GM21423 (cell line): ENCODE measurements at regions not wholly inside any gene's neighbourhood (a gene's known extent, or its start where the extent isn't known, plus 50 kb on each side); places are given as distances from the start of the nearest gene placed in this dataset.

Experiments
- ATAC-seq: cut with Tn5 transposase; IDR thresholded peaks from one replicate; pipeline ENCODE4 v1.9.1; 2021; ENCODE audit warnings: mild to moderate bottlenecking, moderate library complexity; ENCODE audit not compliant: unreplicated experiment

DNA sequence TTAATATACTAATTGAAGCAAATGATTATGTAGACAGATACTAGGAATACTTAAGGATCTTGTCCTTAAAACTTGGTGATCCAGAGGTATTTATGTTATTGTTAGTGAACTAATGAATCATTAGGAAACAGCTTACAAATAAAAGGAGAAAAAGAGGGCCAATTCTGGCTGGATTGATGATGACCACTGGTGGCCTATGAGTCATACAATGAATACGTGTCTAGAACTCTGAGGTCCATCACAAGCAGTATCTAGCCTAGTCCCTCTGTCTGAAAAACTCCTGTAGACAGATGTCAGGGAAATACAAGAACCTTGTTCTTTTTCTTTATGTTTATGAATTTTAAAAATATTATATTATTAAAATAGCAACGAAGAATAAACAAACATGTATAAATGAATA lies 51.7 kb upstream of the RTL1 start:
- no peak for ATAC-seq

DNA sequence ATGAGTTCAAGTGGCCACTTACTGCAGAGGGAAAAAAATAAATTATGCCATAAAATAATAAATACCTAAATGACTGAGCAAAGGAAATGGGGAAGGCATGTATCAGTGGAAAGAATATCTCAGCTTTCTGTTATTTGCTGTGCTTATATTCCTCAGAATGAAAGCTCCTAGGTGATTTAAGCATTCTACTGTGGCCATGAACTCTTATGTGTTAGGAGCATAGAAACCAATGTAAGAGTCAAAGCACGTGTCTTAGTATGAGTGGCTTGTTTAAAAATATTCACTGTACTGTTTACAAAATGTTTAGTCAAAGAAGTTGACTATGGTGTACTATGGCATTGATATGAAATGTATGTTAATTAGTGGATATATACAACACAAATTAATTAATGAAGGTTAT lies 59.0 kb upstream of the RTL1 start:
- ATAC-seq: no peak

DNA sequence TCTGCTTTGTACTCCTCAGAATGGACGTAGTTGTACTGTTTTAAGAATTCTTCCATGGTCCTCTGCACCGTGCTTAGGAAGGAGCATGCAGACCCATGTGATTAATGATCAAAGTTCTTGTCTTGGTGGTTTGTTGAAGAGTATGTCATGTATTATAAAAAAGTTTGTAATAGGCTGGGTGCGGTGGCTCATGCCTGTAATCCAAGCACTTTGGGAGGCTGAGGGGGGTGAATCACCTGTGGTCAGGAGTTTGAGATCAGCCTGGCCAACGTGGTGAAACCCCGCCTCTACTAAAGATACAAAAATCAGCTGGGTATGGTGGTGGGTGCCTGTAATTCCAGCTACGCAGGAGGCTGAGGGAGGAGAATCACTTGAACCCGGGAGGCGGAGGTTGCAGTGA lies 61.8 kb upstream of the RTL1 start:
- ATAC-seq: no peak

DNA sequence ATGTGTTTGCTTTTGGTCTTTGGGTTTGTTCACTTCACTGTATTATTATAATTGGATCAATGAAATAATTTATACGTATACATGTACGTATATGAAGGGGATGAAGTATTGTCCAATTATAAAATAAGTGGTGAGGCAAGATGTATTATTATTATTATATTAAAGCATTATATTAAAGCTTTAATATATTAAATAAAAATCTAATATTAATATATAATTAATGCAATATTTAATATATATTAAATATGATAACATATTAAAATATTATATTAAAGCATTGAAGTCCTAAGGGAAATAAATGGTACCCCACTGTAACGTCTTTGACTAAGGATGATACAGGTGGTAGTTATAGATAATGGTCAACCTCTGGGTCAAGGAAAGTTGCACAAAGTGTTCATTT lies 63.7 kb upstream of the RTL1 start:
- no peak for ATAC-seq

DNA sequence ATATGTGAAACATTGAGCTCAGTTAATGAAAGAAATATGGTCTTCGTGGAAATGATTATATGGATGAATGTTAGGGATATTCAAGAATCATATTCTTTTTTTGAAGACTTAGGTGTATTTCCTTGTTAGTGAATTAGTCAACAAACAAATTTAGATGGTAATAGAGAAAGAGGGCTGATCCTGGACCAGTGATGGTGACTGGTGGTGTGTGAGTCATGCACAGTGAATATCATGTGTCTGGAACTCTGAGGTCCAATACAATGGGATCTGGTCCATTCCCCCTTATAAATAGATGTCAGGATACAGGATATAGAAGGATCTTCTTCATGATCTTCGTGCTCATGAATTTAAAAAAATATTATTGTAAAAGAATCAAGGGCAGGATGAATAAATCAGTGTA lies 64.4 kb upstream of the RTL1 start:
- ATAC-seq: no peak

DNA sequence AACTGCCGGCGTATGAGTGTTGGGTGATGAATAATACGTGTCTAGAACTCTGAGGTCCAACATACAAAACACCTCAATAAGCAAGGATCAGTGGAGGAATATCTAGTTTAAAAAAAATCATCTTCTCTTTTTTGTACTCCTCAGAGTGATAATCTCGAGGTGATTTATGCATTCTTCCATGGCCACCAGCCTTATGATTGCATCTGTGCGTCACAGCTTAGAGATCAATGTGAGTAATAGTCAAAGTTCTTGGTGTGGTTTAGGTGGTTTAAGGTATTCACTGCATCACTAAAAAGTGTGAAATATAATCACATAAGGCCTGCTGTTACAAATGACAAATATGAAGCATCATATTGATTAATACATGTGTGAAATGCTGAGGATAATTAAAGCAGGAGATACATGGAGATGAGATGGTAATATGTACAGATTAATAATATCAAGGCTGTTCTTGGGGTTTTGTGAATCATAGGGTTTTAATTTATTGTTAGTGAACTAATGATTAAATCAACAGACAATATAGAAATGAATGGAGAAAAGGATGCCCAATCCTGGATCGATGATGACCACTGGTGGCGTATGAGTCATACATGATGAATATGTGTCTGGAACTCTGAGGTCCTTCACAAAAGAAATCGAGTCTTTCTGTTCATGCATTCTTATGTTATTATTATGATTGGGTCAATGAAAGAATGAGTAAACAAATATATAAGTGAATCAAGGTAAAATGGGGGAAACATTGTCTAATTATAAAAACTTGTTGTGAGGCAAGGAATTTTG lies 68.8 kb upstream of the RTL1 start:
- ATAC-seq: no peak

DNA sequence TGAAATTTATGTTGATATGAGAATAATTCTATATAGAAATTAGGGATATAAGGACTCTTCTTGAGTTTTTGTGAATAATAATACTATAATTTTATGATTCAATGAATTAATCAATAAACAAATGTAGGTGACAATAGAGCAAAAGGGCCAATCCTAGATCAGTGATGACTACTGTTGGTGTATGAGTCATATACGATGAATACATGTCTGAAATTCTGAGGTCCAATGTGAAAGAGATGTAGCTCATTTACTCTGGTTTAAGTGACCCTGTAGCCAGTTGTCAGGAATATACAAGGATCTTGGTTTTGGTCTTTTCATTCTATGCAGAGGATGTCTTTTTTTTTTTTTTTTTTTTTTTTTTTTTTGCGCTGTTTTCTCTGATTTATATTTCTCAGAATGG lies 72.1 kb upstream of the RTL1 start:
- no peak for ATAC-seq

DNA sequence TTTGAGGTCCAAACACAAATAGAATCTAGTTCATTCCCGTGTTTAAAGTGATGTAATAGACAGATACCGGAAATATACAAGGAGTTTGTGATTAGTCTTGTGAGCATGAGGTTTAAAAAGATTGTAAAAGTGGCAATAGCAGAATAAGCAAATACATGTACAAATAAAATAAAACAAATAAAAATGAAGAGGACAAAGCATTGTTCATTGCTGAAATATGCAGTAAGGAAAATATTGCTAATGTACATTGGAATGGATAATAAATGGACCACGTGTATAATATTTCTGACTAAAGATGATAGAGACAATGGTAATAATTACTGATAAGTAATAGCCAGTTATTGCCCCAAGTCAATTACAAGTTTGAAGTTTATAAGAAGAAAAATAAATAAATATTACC lies 75.6 kb upstream of the RTL1 start:
- no peak for ATAC-seq

DNA sequence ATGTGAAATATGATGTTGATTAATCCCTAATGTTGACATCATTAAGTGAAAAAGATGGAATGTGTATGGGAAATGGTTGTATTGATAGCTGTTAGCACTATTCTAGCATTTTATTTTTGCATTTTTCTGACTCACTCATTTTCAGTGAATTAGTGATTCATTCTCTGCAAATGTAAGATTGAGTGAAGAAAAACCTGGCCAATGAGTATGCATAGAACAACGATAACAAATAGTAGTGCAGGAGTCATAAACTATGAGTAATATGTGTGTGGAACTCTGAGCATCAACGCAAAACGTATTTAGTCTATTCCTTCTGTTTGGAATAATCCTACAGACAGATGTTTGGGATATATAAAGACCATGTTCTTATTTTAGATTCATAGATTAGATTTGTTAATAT lies 76.3 kb upstream of the RTL1 start:
- no peak for ATAC-seq

DNA sequence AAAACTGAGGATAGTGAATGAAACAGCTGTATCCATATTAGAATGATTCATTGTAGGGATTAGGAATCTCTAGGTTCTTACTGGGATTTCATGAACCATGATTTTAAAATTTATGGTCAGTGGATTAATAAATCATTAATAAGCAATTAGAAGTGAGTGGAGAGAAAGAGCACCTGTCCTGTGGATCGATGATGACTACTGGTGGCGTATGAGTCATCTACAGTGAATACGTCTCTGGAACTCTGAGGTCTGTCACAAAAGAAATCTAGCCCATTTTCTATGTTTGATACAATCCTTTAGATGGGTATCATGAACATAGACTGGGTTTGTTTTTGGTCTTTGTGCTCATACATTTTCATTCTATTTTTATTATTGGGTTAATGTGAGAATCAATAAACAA lies 77.3 kb upstream of the RTL1 start:
- ATAC-seq: no peak

DNA sequence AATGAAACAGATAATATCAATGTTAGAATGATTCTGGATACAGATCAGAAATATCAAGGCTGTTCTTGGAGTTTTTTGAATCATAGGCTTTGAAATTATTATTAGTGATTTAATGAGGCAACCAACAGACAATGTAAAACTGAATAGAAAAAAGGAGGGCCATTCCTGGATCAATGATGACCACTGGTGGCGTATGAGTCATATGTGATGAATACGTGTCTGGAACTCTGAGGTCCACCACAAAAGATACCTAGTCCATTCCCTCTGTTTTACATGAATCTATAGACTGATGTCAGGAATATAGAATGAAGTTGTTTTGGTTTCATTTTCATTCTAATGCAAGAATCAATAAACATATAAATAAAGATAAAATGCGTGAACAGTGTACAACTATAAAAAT lies 78.3 kb upstream of the RTL1 start:
- ATAC-seq: no peak

DNA sequence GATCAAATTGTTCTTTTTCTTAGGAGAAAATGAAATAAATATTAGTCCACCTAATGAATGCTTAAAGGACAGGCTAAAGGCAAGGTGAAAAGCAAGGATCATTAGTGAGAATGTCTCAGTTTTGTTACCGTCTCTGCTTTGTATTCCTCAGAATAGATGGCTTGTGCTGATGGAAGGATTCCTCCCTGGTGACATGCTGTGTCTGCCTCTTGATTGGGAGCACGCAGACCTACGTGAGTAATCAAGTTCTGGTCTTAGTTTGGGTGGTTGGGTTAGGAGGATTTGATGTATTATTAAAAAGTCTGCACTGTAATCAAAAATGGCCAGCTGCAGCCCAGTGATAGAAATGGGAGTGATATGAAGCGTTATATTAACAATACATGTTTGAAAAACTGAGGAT lies 78.8 kb upstream of the RTL1 start:
- no peak for ATAC-seq

DNA sequence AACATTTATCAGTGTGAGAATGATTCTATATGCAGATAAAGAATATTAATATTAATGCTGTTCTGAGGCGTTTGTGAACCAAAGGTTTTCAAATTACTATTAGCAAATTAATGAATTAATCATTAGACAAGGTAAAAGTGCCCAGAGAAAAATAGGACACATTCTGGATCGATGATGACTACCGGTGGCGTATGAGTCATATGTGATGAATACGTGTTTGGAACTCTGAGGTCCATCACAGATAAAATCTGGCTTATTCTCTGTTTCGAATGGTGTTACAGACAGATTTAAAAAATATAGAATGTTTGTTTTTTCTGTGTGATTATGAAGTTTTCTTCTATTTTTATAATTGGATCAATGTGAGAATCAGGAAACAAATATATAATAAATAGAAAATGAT lies 79.2 kb upstream of the RTL1 start:
- no peak for ATAC-seq

DNA sequence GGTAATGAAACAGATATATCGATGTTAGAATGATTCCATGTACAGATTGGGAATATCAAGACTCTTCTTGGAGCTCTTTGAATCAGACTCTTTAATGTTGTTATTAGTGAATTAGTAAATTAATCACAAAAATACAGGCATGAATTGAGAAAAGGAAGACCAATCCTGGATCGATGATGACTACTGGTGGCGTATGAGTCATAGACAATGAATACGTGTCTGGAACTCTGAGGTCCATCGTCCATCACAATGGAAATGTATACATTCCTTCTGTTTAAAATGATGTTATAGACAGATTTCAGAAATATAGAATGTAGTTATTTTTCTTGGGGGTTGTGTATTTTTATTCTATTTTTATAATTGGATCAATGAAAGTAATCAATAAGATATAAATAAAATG lies 80.2 kb upstream of the RTL1 start:
- ATAC-seq: no peak

DNA sequence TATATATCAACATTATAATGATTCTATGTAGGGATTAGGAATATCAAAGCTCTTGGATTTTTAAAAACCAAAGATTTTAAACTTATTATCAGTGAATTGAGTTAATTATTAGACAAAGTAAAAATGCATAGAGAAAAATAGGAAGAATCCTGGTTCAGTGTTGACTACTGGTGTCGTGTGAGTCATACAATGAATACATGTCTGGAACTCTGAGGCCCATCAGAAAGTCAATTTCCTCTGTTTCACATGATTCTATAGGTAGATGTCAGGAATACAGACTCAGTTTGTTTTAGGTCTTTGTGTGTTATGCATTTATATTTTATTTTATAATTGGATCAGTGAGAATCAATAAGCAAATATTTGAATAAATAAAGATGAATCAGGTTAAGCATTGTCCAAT lies 84.5 kb upstream of the RTL1 start:
- no peak for ATAC-seq

DNA sequence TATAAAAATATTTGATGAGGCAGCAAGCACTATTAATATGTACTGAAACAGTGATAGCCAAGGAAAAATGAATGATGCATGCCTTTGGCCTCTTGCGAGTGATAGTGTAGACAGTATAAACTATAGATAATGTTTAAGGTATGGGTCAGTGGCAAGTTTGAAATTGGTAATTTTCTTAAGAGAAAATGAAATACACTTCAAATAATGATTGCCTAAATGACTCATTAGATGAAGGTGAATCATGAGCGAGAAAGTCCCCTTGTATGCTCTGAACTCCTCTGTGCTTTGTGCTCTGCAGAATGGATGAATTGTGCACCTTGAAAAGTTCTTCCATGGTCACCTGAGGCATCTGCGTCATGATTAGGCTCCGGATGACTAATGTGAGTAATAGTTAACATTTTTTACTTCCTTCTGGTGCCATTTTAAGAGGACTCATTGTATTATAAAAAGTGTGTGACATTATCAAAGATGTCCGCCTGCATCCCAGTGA lies 84.9 kb upstream of the RTL1 start:
- peak; percentile 77 for ATAC-seq

DNA sequence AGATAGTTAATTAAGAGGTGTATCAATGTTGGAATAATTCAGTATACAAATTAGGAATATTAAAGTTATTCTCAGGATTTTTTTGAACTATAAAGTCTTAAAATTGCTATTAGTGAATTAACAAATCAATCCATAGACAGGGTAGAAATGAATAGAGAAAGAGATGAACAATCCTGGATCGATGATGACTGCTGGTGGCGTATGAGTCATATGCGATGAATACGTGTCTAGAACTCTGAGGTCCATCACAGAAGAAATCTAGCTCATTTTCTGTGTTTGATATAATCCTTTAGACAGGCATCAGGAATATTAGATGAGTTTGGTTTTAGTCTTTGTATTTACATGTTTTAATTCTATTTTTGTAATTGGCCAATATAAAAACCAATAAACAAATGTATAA lies 85.4 kb upstream of the RTL1 start:
- ATAC-seq: no peak

DNA sequence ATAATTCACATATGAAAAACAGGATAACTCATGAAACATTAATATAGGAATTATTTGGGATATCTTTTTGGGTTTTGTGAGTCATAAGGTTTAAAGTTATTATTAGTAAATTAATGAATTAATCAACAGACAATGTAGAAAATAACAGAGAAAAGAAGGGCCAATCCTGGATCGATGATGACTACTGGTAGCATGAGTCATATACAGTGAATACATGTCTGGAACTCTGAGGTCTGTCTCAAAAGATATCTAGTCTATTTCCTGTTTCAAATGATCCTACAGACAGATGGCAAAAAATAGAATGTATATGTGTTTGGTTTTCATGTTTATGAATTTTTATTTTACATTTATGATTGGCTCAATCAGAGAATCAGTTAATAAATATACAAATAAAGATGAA lies 86.4 kb upstream of the RTL1 start:
- no peak for ATAC-seq

DNA sequence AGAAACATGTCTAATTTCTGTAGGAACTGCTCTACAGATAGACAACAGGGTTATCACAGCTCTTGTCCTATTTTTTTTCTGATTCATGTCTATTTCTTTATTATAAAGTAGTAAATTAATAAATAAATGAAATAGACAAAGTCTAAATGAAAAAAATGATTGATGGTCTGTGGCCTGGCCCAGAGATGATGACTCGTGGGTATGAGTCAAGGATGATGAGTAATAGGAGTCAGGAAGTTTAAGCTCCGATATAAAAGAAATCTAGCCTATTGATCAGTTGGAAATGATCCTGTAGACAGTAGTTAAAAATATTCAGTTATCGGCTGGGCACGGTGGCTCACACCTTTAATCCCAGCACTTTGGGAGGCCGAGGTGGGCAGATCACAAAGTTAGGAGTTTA lies 90.6 kb upstream of the RTL1 start:
- no peak for ATAC-seq

DNA sequence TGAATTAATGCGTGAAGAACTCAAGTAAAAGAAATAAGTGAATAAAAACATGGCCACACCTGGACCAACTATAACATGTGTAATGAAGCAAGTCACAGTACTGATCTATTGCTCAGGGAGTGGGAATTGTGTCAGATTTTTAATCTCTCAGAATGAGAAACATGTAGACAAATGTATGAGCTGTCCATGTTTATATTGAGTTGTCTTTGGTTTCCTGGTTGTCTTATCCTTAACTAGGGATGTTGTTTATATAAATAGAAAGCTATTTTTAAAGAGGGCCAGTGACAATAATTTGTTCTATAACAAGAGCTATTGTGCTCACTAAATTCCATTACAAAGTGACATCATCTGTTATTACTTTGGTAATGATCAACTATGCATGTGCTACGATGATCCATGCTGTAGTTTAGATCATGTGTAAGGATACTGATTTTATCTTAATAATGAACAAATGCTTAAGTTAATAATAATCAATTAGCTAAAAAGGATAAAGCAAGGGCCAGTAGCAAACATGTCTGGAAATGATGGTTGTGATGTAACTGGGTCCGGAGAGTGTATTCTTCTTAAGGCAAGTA lies 91.3 kb upstream of the RTL1 start:
- ATAC-seq: no peak

DNA sequence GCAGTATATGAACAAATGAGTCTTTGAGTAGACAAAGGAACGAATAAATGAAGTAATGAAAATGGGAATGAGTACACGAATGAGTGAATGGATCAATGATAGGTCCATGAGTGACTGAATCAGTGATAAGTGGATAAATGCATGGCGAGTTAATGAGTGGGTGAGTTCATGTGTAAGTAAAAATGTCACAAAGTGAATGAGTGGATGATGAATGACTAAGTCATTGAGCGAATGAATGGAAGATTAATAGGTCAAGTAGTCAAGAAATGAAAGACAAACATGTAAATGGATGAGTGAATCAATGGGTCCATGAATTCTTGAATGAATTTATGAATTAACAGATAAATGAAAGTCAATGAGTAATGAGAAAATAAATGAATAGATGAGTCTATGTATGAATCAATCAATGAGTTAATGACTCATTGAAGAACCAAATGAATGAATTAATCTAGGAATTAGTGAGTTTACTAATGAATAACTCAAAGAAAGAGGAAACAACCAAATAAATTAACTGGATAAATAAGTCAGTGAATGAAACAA lies 97.3 kb upstream of the RTL1 start:
- ATAC-seq: no peak

DNA sequence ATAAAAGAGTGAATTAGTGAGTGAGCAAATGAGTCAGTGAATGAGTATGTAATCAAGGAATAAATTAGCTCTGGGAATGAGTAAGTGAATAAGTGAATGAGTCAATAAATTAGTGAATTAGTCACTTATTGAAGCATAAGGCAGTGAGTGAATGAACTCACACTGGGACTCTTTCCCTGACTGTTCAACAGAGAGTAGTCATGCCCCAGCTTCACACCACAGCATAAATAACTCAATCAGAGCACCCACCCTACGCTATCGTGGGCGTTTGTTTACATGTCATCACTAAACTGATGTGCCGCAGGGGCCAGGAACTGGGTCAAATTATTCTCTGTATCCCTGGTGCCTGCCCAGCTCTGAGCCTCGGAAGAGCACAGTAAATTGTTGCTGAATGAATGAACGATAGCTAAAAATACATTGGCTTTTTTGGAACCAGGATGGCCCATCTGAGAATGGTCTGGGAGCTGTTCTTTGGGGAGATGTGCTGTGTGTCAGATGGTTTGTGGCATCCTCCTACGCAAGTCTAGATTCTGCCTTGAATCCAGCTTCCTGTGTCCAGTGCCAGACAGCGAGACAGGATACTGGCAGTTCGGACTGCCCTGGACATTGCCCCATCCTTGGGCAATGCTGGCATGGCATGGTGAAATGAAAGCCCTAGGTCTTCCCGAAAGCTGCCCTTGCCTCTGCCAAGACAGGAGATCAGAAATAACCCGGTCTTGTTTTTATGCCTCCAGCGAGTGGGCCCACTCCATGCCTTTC lies 98.0 kb upstream of the RTL1 start:
- no peak for ATAC-seq
